SU-DHL-6 (cell line): ENCODE measurements at regions not wholly inside any gene's neighbourhood (a gene's known extent, or its start where the extent isn't known, plus 50 kb on each side); places are given as distances from the start of the nearest gene placed in this dataset.

ENCODE experiments used
- H2AFZ ChIP-seq: fragments of 200-600 bp; sonication (generic); 2 replicates; pipeline ENCODE4 v1.6.1; 2014; ENCODE audit warnings: low read depth, mild to moderate bottlenecking, moderate library complexity, mixed read lengths, antibody characterized with exemption, low read length; ENCODE audit not compliant: severe bottlenecking
- H3F3A ChIP-seq: fragments of 200-600 bp; shearing (Covaris generic); 2 replicates; pipeline ENCODE4 v1.6.0; 2016; ENCODE audit warnings: antibody characterized with exemption, mild to moderate bottlenecking; ENCODE audit not compliant: insufficient read depth
- H3K27ac ChIP-seq: fragments of 200-600 bp; sonication (generic); 2 replicates; pipeline ENCODE4 v1.5.1; 2016; ENCODE audit warnings: low read depth, mild to moderate bottlenecking, low read length, moderate library complexity, mixed read lengths
- H3K27me3 ChIP-seq: fragments of 200-600 bp; sonication (generic), shearing (Covaris generic); 2 replicates; pipeline ENCODE4 v1.6.0; 2014; ENCODE audit warnings: mild to moderate bottlenecking, low read length
- H3K36me3 ChIP-seq: fragments of 200-600 bp; sonication (generic); 2 replicates; pipeline ENCODE4 v1.6.1; 2014; ENCODE audit warnings: mild to moderate bottlenecking, low read length, mixed read lengths
- H3K4me2 ChIP-seq: fragments of 300-600, 200-600 bp; shearing (Covaris generic), sonication (generic); 2 replicates; pipeline ENCODE4 v1.6.0; 2014; ENCODE audit warnings: low read length, low read depth, mild to moderate bottlenecking; ENCODE audit not compliant: poor library complexity, severe bottlenecking
- H3K4me3 ChIP-seq: fragments of 200-600 bp; sonication (generic); 2 replicates; pipeline ENCODE4 v1.5.1; 2014; ENCODE audit warnings: antibody characterized with exemption, low read length, mild to moderate bottlenecking, mixed read lengths; ENCODE audit not compliant: insufficient read depth, poor library complexity, severe bottlenecking
- H3K79me2 ChIP-seq: fragments of 200-600 bp; sonication (generic); 2 replicates; pipeline ENCODE4 v1.6.1; 2014; ENCODE audit warnings: mild to moderate bottlenecking, low read length, moderate library complexity; ENCODE audit not compliant: insufficient read depth
- H3K9ac ChIP-seq: fragments of 200-600 bp; sonication (generic); 2 replicates; pipeline ENCODE4 v1.7.0; 2014; ENCODE audit warnings: mild to moderate bottlenecking, low read length
- H3K9me2 ChIP-seq: fragments of 200-600 bp; sonication (generic); replicated peaks from 2 replicates; pipeline ENCODE4 v1.6.1; 2014; ENCODE audit warnings: low read length; ENCODE audit not compliant: insufficient read depth
- H3K9me3 ChIP-seq: fragments of 200-600 bp; sonication (generic); 2 replicates; pipeline ENCODE4 v1.6.1; 2014; ENCODE audit warnings: low read length, mixed read lengths; ENCODE audit not compliant: insufficient read depth
- H4K20me1 ChIP-seq: fragments of 200-600 bp; sonication (generic); 2 replicates; pipeline ENCODE4 v1.6.1; 2014; ENCODE audit warnings: low read depth, mild to moderate bottlenecking, antibody characterized with exemption, low read length, moderate library complexity, mixed read lengths
- CTCF ChIP-seq: fragments of 200-600 bp; sonication (generic); IDR thresholded peaks from one replicate; pipeline ENCODE4 v1.5.1; 2017; ENCODE audit warnings: antibody characterized with exemption, mild to moderate bottlenecking, low read length, moderate library complexity; ENCODE audit not compliant: insufficient read depth, poor library complexity, severe bottlenecking
- EZH2phosphoT487 ChIP-seq: fragments of 200-600 bp; sonication (generic), shearing (Covaris generic); conservative IDR thresholded peaks from 2 replicates; pipeline ENCODE4 v1.6.1; 2018; ENCODE audit warnings: mild to moderate bottlenecking, antibody characterized with exemption, low read length, moderate library complexity, mixed read lengths

DNA sequence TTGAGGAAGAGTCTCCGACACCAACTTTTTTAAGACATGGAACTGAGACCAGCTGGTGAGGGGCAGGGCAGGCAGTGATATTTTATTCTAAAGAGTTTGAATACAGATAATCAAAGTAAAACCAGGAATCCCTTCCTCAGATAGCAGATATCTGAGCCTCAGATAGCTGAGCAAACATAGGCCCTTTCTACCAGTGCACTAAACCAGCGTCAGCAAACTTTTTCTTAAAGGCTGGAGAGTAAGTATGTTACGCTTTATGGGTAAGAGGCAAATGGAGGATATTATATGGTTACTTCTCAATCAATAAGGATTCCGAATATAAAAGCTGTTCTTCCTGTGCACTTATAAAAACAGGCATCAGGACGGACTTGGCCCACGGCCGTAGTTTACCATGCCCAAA, 73.9 kb downstream of the WNT5A start:
- no peak overlapping the region for H3K9ac ChIP-seq
- no peak overlapping the region for H3K4me2 ChIP-seq
- no peaks in the 10 kb centered on the region for H3K9me3 ChIP-seq
- H3K4me3 ChIP-seq: no peak overlapping the region
- no peaks in the 10 kb centered on the region for H3F3A ChIP-seq
- no peak overlapping the region for H2AFZ ChIP-seq
- H3K9me2 ChIP-seq: no peaks in the 10 kb centered on the region
- TF ChIP-seq EZH2phosphoT487: no peak
- TF ChIP-seq CTCF: no peak
- no peak overlapping the region for H3K27ac ChIP-seq
- no peaks in the 10 kb centered on the region for H3K79me2 ChIP-seq
- no peaks in the 10 kb centered on the region for H3K36me3 ChIP-seq
- no peaks in the 10 kb centered on the region for H3K27me3 ChIP-seq
- no peaks in the 10 kb centered on the region for H4K20me1 ChIP-seq

DNA sequence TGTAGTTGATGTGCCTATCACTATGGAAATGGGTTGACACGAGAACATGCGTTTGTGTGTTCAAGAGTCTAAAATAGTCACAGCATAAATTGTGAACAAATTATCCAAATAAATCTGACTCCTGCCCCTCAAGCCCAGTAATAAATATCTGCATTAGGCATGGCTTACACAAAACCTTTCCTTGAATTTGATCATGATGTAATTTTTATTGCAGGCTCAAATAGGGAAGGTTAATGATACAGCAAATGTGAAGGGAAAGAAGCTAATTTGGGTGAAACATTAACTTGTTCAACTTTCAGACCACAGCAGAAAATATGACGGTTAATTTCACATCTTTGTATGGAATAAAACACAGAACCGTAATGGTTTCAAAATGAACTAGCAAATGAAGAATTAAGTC, 74.6 kb downstream of the WNT5A start:
- Histone ChIP-seq H3K27me3 (no peaks in the 10 kb centered on the region), H3K9ac (no peak overlapping the region), H3K9me2 (no peaks in the 10 kb centered on the region), H3K4me3 (no peak overlapping the region), H2AFZ (no peak overlapping the region), H3K9me3 (no peaks in the 10 kb centered on the region), H3K4me2 (no peak overlapping the region), H3K36me3 (no peaks in the 10 kb centered on the region), H4K20me1 (no peaks in the 10 kb centered on the region), H3K27ac (no peak overlapping the region), H3F3A (no peaks in the 10 kb centered on the region), H3K79me2 (no peaks in the 10 kb centered on the region)
- TF ChIP-seq CTCF (no peak), EZH2phosphoT487 (no peak)

DNA sequence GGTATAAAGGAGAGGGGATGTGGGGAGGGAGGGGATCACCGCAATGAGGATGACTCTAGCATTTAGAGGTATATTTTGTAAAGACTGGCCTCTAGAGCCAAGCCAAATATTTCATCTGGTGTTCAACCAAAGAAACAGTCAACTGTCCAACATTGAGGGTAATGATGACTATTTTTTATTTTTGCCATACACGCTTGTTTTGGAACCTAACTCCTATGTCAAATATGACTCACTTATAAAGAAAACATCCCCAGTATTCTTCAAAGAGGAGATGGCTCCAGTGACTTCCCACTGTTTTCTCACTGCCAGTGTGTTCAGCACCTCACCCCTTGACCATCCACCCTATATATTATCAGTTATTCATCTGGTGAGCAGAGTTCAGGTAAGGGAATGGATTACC, 77.3 kb downstream of the WNT5A start:
- no peaks in the 10 kb centered on the region for H3K36me3 ChIP-seq

More for the DNA sequence above, 77.3 kb downstream of the WNT5A start:
- no peaks in the 10 kb centered on the region for H4K20me1 ChIP-seq
- TF ChIP-seq CTCF: no peak
- TF ChIP-seq EZH2phosphoT487: no peak
- H3K27ac ChIP-seq: no peak overlapping the region
- no peak overlapping the region for H3K4me2 ChIP-seq
- no peaks in the 10 kb centered on the region for H3K27me3 ChIP-seq
- H3K9me3 ChIP-seq: no peaks in the 10 kb centered on the region
- no peaks in the 10 kb centered on the region for H3K79me2 ChIP-seq
- H2AFZ ChIP-seq: no peak overlapping the region
- H3K4me3 ChIP-seq: no peak overlapping the region
- no peak overlapping the region for H3K9ac ChIP-seq
- no peaks in the 10 kb centered on the region for H3K9me2 ChIP-seq
- H3F3A ChIP-seq: no peaks in the 10 kb centered on the region
